GM12878 (cell line): ENCODE measurements at regions not wholly inside any gene's neighbourhood (a gene's known extent, or its start where the extent isn't known, plus 50 kb on each side); places are given as distances from the start of the nearest gene placed in this dataset.

Source experiments
- EP300 ChIP-seq, 2 experiments: fragments of 150-350 bp in 1 of 2; IDR thresholded peaks; 2 replicates each; pipeline ENCODE4 v1.6.1; 2011 to 2012; ENCODE audit warnings: low read depth in 2 of 2, low read length in 2 of 2, borderline replicate concordance in 1 of 2, improper control_type of control experiment in 1 of 2, inconsistent platforms in 1 of 2; ENCODE audit not compliant: control insufficient read depth in 1 of 2
- FOXM1 ChIP-seq: IDR thresholded peaks from 2 replicates; pipeline ENCODE4 v1.6.1; 2012; ENCODE audit warnings: low read depth, mild to moderate bottlenecking, inconsistent platforms, low read length, moderate library complexity
- GABPA ChIP-seq: IDR thresholded peaks from 2 replicates; pipeline ENCODE4 v1.6.1; 2014; ENCODE audit warnings: antibody characterized with exemption, low read depth, mild to moderate bottlenecking, inconsistent platforms
- POLR2A ChIP-seq: IDR thresholded peaks from 2 replicates; pipeline ENCODE4 v1.6.1; 2011; ENCODE audit warnings: low read depth, mild to moderate bottlenecking, low read length
- TF ChIP-seq, protein P1 (sequence below), 3 experiments: IDR thresholded peaks in 2 of 3; conservative IDR thresholded peaks in 1 of 3; 2 replicates each; pipeline ENCODE4 v1.5.1; 2011; ENCODE audit warnings: low read depth in 3 of 3, low read length in 3 of 3, mild to moderate bottlenecking in 3 of 3, control low read depth in 2 of 3, moderate library complexity in 2 of 3, inconsistent platforms in 1 of 3, mixed read lengths in 1 of 3; ENCODE audit not compliant: control insufficient read depth in 2 of 3, insufficient read depth in 1 of 3; ENCODE audit errors: extremely low read depth in 1 of 3
- TF ChIP-seq, protein P2 (sequence below): fragments of 450-650 bp; formaldehyde crosslinking; IDR thresholded peaks from 2 replicates; pipeline ENCODE4 v1.5.0; 2022; ENCODE audit warnings: mild to moderate bottlenecking, missing genetic modification characterization

DNA sequence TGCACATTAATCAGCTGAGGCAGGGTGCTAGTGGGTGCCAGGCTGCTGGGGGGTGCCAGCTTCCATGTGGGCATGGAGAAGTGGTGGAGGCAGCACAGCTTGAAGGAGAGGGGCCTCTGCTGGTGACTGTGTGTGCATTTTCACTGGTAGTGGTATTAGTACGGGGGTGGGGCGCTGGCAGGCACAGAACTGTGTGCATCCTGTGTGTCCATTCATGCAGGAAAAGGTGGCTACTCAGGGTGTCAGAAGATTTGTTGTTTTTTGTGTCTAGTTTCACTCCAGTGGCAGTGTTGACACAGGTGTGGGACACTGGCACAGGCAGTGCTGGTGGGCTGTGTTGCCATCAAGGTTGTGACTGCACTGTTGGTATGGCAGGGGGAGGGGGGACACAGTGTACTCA, 1303.6 kb downstream of the FAM133A start:
- no peak for TF ChIP-seq GABPA
- TF ChIP-seq, protein P1, sequence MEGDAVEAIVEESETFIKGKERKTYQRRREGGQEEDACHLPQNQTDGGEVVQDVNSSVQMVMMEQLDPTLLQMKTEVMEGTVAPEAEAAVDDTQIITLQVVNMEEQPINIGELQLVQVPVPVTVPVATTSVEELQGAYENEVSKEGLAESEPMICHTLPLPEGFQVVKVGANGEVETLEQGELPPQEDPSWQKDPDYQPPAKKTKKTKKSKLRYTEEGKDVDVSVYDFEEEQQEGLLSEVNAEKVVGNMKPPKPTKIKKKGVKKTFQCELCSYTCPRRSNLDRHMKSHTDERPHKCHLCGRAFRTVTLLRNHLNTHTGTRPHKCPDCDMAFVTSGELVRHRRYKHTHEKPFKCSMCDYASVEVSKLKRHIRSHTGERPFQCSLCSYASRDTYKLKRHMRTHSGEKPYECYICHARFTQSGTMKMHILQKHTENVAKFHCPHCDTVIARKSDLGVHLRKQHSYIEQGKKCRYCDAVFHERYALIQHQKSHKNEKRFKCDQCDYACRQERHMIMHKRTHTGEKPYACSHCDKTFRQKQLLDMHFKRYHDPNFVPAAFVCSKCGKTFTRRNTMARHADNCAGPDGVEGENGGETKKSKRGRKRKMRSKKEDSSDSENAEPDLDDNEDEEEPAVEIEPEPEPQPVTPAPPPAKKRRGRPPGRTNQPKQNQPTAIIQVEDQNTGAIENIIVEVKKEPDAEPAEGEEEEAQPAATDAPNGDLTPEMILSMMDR (IDR thresholded peaks at IDR 0.05 in 2 of 3, conservative IDR thresholded peaks at IDR 0.05 in 1 of 3; ENCODE audit: control insufficient read depth in 2 of 3, extremely low read depth in 1 of 3, insufficient read depth in 1 of 3, low read depth in 3 of 3, low read length in 3 of 3), result no peak
- TF ChIP-seq, protein P2, sequence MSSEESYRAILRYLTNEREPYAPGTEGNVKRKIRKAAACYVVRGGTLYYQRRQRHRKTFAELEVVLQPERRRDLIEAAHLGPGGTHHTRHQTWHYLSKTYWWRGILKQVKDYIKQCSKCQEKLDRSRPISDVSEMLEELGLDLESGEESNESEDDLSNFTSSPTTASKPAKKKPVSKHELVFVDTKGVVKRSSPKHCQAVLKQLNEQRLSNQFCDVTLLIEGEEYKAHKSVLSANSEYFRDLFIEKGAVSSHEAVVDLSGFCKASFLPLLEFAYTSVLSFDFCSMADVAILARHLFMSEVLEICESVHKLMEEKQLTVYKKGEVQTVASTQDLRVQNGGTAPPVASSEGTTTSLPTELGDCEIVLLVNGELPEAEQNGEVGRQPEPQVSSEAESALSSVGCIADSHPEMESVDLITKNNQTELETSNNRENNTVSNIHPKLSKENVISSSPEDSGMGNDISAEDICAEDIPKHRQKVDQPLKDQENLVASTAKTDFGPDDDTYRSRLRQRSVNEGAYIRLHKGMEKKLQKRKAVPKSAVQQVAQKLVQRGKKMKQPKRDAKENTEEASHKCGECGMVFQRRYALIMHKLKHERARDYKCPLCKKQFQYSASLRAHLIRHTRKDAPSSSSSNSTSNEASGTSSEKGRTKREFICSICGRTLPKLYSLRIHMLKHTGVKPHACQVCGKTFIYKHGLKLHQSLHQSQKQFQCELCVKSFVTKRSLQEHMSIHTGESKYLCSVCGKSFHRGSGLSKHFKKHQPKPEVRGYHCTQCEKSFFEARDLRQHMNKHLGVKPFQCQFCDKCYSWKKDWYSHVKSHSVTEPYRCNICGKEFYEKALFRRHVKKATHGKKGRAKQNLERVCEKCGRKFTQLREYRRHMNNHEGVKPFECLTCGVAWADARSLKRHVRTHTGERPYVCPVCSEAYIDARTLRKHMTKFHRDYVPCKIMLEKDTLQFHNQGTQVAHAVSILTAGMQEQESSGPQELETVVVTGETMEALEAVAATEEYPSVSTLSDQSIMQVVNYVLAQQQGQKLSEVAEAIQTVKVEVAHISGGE (CRISPR knock-in tag), result no peak
- TF ChIP-seq POLR2A, result no peak
- TF ChIP-seq EP300 (IDR thresholded peaks at IDR 0.05; ENCODE audit: borderline replicate concordance in 1 of 2, control insufficient read depth in 1 of 2, low read depth in 2 of 2, low read length in 2 of 2), result no peak
- no peak for TF ChIP-seq FOXM1
